GM19238 (cell line): ENCODE measurements at regions not wholly inside any gene's neighbourhood (a gene's known extent, or its start where the extent isn't known, plus 50 kb on each side); places are given as distances from the start of the nearest gene placed in this dataset.

Experiments
- DNase-seq: peaks from one replicate; pipeline ENCODE4 v3.0.0; 2011; ENCODE audit warnings: low spot score; ENCODE audit not compliant: insufficient read length

- DNase-seq = peak; percentile 20
Measured at GRCh38 chr6:166106076-166106686, 61.5 kb downstream of the TBXT start.

GRCh38 chr6:166105341-166106075 is 62.1 kb downstream of the TBXT start:
- no peak for DNase-seq

- DNase-seq = no peak
Measured at GRCh38 chr6:166104872-166105271, 62.8 kb downstream of the TBXT start.

- no peak for DNase-seq
Measured at GRCh38 chr6:166104107-166104506, 63.5 kb downstream of the TBXT start.

- DNase-seq = no peak
Measured at GRCh38 chr6:166101819-166102419, 65.7 kb downstream of the TBXT start.

- peak; percentile 23 for DNase-seq
Measured at GRCh38 chr6:166097914-166098522, 69.6 kb downstream of the TBXT start.

GRCh38 chr6:166087852-166088251 is 79.8 kb downstream of the TBXT start:
- DNase-seq = no peak

GRCh38 chr6:166087246-166087645 is 80.4 kb downstream of the TBXT start:
- DNase-seq = no peak

- no peak for DNase-seq
Measured at GRCh38 chr6:166085500-166085899, 82.2 kb downstream of the TBXT start.

GRCh38 chr6:166084951-166085350 is 82.7 kb downstream of the TBXT start:
- DNase-seq = no peak

- DNase-seq = no peak
Measured at GRCh38 chr6:166079841-166080240, 87.8 kb downstream of the TBXT start.

GRCh38 chr6:166078294-166078693 is 89.4 kb downstream of the TBXT start:
- DNase-seq = no peak

- no peak for DNase-seq
Measured at GRCh38 chr6:166076625-166077024, 91.0 kb downstream of the TBXT start.

- no peak for DNase-seq
Measured at GRCh38 chr6:166075925-166076324, 91.7 kb downstream of the TBXT start.

GRCh38 chr6:166075186-166075585 is 92.5 kb downstream of the TBXT start:
- no peak for DNase-seq

GRCh38 chr6:166073082-166073481 is 94.6 kb downstream of the TBXT start:
- DNase-seq = no peak

- no peak for DNase-seq
Measured at GRCh38 chr6:166068768-166069167, 98.9 kb downstream of the TBXT start.

- no peak for DNase-seq
Measured at GRCh38 chr6:166058064-166058739, 109.4 kb downstream of the TBXT start.

GRCh38 chr6:166057431-166057830 is 110.2 kb downstream of the TBXT start:
- DNase-seq = no peak

- no peak for DNase-seq
Measured at GRCh38 chr6:166056637-166057036, 111.0 kb downstream of the TBXT start.

- DNase-seq = no peak
Measured at GRCh38 chr6:166055801-166056200, 111.8 kb downstream of the TBXT start.

GRCh38 chr6:166052837-166053236 is 114.8 kb downstream of the TBXT start:
- DNase-seq = no peak
